ENCODE measurements at regions not wholly inside any gene's neighbourhood (a gene's known extent, or its start where the extent isn't known, plus 50 kb on each side); places are given as distances from the start of the nearest gene placed in this dataset.
"Not testable (repeated sequence)": the region's sequence is repeated elsewhere in the genome, so short reads cannot be mapped to it uniquely, and the experiment has no call there.

DNA sequence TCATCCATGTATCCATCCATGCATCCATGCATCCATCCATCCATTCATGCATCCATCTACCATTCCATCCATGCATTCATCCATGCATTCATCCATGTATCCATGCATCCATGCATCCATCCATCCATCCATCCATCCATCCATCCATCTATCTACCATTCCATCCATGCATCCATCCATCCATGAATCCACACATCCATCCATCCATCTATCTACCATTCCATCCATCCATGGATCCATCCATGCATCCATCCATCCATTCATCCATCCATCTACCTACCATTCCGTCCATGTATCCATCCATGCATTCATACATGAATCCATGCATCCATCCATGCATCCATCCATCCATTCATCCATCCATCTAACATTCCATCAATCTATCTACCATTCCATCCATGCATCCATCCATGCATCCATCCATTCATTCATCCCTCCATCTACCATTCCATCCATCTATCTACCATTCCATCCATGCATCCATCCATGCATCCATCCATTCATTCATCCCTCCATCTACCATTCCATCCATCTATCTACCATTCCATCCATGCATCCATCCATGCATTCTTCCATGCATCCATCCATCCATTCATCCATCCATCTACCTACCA, 257.2 kb downstream of the CRLF2 start:
- not testable (repeated sequence) for DNase-seq (ENCODE audit: low read depth in 2 of 3, low spot score in 1 of 3)

DNA sequence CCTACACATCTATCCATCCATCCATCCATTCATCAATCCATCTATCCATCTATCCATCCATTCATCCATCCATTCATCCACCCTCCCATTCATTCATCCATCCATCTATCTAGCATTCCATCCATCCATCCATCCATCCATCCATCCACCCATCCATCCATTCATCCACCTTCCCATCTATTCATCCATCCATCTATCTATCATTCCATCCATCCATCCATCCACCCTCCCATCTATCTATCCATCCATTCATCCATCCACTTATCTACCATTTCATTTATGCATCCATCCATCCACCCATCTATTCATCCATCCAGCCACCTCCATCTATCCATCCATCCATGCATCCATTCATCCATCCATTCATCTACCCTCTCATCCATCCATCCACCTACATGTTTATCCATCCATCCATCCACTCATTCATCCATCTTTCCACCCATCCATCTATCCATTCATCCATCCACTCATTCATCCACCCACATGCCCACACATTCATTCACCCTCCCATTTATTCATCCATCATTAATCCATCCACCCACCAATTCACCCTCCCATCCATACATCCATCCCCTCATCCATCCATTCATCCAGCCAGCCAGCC, 258.5 kb downstream of the CRLF2 start:
- no peak for DNase-seq (ENCODE audit: low read depth in 2 of 3, low spot score in 1 of 3)

DNA sequence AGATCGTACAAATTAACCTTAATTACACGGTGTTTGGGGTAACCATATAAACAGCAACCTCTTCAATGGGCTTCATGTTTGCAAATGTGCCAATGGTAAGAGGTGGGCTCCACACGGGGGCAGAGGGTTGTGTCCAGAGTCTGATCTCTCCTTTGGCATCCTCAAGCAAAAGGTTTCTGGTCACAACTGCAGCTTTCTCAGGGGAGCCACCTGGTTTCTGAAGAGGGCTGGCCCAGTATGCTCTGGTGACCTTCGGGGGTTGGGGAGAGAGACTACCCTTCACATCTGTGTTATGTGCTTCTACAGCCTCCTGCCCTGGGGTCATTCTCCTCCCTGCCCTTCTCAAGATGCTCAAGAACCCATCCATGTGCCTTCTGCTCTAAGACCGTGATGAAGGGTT, 259.6 kb downstream of the CRLF2 start:
- no peak for DNase-seq (ENCODE audit: low read depth in 2 of 3, low spot score in 1 of 3)

DNA sequence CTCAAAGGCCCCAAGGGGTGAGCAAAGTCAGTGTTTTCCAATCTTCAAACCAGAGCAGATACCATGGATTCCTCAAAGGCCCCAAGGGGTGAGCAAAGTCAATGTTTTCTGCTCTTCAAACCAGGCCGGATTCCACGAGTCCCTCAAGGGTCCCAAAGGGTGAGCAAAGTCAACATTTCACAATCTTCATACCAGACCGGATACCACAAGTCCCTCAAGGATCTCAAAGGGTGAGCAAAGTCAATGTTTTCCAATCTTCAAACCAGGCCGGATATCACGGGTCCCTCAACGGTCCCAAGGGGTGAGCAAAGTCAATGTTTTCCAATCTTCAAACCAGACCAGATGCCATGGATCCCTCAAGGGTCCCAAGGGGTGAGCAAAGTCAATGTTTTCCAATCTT, 265.2 kb downstream of the CRLF2 start:
- DNase-seq (ENCODE audit: low read depth in 2 of 3, low spot score in 1 of 3), result not testable (repeated sequence)

DNA sequence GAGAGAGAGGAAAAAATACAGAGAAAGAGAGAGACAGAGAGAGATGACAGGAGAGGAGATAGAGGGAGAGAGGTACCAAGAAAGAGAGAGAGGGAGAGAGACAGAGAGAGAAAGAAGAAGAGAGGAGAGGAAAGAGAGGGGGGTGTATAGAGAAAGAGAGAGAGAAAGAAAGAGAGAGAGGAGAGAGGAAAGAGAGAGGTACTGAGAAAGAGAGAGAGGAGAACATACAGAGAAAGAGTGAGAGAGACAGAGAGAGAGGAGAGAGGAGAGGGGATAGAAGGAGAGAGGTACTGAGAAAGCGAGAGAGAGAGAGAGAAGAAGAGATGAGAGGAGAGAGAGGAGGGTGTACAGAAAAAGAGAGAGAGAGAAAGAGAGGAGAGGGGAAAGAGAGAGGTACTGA, 269.4 kb downstream of the CRLF2 start:
- DNase-seq (ENCODE audit: low read depth in 2 of 3, low spot score in 1 of 3), result no peak

DNA sequence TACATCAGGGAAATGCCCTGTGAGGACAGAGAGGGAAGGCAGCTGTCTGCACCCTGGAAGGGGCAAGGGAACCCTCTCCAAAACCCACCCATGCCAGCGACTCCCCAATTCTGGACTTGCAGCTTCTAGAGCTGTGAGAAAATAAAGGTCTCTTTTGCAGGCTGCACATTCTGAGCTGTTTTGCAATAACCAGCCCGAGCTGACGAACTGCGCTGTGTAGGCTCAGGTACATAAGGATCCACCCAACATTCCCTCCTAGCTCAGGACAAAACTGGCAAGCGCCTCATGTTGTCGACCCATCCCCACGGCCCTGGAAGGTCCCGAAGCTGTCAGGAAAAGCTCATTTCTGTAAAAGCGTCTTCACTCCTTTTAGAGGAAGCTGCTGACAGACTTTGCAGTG, 271.8 kb downstream of the CRLF2 start:
- DNase-seq (ENCODE audit: low read depth in 2 of 3, low spot score in 1 of 3), result no peak

DNA sequence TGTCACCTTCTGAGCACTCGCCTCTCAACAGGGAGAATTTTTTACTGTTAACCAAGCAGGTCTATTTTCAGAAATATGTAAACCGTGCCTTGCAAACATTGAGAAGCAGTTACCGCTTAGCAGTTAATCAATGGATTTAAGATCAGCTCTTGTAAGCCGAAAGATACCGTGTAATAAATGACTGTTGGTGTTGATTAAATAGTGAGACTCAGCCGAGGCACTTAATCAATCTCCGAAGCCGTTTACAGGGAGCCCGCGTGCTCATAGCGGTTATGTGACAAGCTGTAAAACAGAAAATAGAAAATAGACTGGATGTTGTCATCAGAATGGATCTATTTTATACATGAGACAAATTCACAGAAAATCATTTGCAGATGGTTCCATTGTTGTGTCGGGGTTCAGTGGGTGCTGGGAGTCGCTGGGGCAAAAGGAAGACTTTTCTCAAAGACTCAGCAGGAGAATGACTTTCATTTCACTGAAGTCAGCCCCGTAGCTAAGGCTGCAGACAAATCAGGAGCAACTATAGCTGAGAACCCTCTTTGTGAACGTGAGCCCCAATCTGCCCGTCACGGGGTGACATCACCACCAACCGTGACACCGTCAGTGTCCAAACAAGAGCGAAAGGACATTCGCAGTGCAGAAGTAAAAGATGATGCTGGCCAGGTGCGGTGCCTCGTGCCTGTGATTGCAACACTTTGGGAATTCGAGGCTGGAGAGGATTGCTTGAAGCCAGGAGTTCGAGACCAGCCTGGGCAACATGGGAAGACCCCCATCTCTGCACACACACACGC, 275.3 kb downstream of the CRLF2 start:
- DNase-seq (ENCODE audit: low read depth in 2 of 3, low spot score in 1 of 3), result no peak

DNA sequence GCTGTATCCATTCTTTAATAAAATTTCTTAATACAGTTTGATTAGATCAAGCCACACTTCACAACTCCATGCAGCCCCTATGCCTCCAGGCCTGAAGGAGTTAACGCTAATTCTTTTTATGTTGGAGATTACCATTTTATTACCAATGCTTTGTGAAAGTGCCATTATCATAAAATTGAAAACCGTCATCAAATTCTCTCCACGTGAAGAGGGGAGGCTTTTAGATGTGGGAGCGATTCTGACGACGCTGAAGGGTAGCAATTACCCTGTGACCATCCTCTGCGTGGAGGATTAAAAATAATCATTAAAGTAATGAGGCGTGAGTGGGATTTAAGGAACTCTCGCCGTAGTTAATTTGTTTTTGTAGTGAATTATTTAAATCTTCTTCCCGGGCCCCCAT, 278.8 kb downstream of the CRLF2 start:
- DNase-seq (ENCODE audit: low read depth in 2 of 3, low spot score in 1 of 3), result no peak

DNA sequence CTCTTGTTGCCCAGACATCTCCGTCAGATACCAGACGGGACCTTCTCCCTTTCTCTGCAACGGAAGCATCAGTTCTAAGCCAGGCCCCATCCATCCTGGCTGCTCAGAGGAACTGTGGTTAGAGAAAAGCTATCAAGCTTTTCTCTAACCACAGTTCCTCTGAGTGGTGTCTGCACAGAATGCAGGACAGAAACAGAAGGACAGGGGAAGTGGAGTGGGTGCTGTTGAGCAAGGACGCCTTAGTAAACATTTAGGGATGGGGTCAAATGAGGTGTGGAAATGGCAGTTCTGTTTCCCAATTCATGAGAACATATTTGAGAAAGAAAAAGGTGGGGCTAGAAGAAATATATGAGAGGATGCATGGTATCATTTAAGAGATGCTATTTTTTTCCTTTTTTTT, 283.8 kb downstream of the CRLF2 start:
- no peak for DNase-seq (ENCODE audit: low read depth in 2 of 3, low spot score in 1 of 3)

DNA sequence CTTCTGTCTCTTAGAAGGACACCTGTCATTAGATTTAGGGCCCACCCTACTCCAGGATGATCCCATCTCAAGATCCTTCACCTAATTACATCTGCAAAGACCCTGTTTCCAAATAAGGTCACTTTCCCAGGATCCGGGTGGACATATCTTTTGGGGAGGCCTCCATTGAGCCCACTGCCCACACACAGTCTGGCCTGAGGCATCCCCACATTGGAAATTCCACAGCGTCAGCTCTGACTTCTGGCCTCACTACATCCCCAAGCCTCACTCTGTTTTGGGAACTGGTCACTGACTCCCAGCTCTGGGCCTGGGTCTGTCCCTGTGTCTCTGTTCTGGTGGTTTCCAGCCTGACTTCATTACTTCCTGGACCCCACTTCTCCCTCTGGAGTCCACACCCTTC, 285.5 kb downstream of the CRLF2 start:
- DNase-seq (ENCODE audit: low read depth in 2 of 3, low spot score in 1 of 3), result no peak

DNA sequence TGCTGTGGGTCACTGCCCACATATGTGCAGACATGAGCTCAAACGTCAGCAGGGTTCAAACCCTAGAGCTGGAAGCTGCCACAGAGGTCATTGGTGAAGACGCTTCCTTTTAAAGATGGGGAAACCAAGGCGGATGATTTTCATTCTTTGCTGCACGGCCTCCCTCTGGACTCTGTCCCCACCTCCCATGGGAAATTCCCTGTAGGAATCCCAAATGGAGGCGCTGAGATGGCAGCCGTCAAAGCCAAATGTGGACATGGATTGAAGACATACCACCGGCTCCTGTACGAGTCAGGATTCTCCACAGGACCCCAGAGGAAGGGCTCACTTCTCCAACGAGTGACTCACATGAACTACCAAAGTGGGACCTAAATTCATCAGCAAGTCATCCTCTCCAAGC, 286.4 kb downstream of the CRLF2 start:
- DNase-seq (ENCODE audit: low read depth in 2 of 3, low spot score in 1 of 3), result no peak

DNA sequence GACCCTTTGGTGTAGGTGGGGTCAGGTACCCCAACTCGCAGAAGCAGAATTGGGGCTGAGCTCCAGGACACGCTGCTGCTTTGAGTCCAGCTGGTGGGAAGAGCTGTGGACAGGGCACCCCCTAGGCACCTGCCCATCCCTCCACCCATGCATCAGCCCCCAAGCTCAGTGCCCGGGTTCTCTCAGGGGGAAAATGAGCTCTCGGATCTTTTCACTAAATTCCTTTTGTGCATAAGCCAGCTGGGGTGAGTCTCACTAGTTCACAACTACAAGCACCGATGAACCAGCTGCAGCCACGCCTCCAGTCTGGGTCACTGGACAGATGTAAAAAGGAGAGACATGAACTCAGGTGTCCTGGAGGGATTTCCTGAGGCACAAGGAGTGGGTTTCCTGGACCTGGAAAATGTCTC, 286.8 kb downstream of the CRLF2 start:
- no peak for DNase-seq (ENCODE audit: low read depth in 2 of 3, low spot score in 1 of 3)

DNA sequence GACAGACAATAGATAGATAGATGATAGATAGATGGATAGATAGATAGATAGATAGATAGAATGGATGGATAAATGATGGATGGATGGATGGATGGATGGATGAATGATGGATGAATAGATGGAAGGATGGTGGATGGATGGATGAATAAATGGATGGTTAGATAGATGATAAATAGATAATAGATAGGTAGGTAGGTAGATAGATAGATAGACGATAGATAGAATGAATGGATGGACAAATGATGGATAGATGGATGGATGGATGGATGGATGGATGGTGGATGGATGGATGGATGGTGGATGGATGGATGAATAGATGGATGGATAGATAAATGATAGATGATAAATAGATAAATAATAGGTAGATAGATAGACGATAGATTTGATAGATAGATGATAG, 287.4 kb downstream of the CRLF2 start:
- DNase-seq (ENCODE audit: low read depth in 2 of 3, low spot score in 1 of 3), result no peak

DNA sequence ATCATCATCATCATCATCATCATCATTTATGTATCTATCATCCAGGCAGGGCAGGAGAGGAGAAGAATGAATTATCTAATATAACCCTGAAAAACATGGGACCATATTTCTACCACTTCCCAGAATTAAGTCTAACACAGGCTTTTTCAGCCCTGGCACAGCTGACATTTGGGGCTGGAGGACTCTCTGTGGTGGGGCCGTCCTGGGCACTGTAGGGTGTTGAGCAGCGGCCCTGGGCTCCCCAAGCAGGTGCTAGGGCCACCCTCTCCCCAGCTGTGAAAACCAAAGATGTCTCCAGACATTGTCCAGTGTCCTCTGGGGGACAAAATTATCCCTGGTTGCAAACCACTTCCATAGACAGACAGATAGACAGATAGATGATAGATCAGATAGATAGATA, 288.4 kb downstream of the CRLF2 start:
- no peak for DNase-seq (ENCODE audit: low read depth in 2 of 3, low spot score in 1 of 3)

DNA sequence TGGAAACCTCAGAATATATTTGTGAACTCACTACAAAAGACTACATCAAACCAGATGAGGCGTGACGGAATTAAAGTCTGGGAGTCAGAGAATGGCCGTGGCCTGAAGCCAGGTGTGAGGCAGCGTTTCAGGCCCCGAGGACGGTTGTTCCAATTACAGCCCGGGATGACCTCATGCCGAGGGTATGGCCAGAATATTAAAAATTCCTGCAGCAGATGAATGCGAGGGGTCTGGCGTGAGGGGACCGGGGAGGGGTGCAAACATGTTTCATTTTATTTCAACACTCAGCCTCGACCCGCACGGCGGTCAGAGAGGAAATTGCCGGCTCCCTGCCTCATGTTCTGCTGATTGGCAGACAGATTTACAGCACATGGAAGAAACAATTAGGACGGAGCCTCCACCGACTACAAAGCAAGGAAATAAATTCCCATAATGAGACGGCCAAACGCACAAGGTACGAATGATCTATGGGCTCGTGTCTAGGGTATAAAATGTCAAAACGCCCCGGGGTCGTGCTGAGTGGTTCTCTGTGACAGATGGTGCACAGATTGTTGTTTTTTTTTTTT, 289.7 kb downstream of the SHOX start:
- DNase-seq (ENCODE audit: low read depth in 2 of 3, low spot score in 1 of 3), result no peak

DNA sequence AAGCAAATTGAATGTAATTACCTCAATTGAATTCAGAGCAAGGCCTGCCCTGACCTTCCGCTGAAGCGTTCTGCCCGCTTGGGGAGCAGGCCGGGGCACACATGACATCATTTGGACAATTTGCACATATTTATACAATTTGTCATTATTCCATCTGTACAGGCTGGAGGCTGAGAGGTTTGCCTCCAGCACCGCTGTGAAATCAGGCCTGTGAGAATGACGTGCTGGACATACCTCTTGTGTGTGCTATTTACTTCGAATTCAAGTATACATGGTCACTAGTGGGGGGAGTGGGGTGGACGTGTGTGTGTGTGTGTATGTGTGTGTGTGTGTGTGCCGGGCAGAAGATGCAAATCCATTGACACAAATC, 285.6 kb downstream of the SHOX start:
- no peak for DNase-seq (ENCODE audit: low read depth in 2 of 3, low spot score in 1 of 3)

DNA sequence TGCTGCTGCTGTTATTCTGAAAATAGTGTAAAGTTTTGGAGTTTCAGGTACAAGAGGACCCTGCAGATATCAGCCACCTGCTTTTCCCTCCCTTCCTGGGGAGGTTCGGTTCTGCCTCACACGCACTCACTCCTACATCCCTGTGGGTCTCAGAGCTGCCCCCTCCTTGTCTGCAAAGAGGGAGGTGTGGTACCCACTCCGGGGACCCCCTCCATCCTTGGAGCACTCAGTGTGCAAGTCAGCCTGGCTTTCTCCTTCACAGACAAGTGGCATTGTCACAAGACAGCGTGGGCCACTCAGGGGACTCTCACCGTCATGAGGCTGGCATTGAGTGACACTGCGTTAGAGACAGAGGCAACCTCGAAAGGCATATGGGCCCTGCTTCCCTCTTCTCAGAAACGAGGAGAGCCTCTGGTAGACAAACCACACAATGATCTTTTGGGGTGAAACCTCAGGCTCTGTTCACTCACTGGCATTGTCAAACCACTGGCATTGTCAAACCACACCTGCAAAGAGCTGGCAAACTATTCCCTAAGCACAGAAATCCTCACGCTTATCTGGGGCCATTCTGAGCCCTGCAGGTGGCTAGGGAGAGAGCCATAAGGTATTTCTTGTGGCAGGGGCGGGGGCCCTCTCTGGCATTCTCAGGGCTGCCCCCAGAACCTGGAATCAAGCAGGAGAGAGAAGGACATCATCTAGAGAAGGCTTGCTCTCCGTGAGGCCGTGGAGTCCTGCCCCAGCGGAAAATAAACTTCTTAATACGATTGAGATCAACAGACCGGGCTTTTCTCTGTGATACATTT, 285.0 kb downstream of the SHOX start:
- no peak for DNase-seq (ENCODE audit: low read depth in 2 of 3, low spot score in 1 of 3)

DNA sequence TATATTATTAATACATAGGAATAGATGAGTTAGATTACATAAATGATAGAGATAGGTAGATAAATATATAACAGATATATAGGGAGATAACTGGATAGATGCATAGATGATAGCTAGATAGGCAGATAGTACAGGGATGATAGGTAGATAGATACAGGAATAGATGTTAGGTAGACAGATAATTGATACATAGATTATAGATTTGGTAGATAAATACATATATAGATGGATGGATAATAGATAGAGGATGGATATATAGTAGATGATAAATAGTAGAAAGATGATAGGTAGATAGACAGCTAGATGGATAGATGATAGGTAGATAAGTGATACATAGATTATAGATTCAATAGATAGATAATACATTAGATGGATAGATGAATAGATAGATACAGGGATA, 283.6 kb downstream of the SHOX start:
- no peak for DNase-seq (ENCODE audit: low read depth in 2 of 3, low spot score in 1 of 3)

DNA sequence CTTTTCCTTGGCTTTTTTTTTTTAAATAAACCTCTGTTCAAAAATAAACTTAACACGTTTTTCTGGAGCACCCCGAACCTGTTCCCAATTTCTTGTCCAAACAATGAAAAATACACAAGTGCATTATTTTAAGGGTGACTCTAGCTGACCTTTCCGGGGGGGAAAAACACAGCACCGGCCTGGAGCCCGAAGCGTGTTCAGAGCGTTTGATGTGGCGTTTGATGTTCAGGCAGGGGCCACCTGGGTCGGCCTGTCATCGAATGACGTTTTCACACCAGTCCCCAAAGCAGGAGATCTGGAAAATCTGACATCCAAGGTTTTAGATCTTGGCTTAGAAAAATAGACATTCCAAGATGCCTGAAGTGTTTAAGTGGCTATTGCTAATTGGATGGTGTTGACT, 282.1 kb downstream of the SHOX start:
- DNase-seq (ENCODE audit: low read depth in 2 of 3, low spot score in 1 of 3), result no peak

DNA sequence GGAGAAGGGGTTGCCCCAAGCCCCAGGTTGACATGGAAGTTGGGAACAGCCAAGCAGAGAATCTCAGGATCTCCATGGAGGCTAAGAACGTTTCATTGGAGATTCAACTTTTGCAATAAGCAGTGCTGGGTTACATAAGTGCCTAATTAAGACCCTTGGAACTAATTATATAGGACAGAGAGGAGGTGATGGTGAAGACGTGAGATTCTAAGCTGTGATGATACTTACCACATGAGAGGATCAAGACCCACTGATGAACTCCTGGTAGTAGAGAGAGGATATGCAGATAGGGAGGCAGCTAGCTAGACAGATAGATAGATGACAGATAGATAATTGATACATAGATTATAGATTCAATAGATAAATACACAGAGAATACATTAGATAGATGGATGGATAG, 278.5 kb downstream of the SHOX start:
- DNase-seq (ENCODE audit: low read depth in 2 of 3, low spot score in 1 of 3), result not testable (repeated sequence)

DNA sequence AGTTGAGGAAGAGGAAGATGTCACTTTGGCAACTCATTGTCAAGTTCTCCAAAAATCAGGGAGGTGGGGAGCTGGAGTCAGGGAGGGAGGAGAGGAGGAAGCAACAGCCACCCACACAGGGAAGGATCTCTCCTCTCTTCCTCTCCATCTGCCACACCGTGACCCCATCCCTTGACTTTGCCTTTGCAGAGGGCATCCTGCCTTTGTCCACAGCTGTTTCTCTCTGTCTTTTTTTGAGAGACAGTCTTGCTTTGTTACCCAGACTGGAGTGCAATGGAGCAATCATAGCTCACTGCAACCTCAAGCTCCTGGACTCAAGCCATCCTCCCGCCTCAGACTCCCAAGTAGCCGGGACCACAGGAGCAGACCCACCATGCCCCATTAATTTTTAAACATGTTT, 276.0 kb downstream of the SHOX start:
- no peak for DNase-seq (ENCODE audit: low read depth in 2 of 3, low spot score in 1 of 3)

Data from stimulated activated CD4-positive, alpha-beta T cell treated with anti-CD3 and anti-CD28 coated beads, Interleukin-12 subunit alpha, Interleukin-12 subunit beta, amount 100 ng/mL, for 48 hours (primary cell).